NCI-H748 treated with DMSO at 0.1 percent for 48 hours (cell line): ENCODE measurements at regions not wholly inside any gene's neighbourhood (a gene's known extent, or its start where the extent isn't known, plus 50 kb on each side); places are given as distances from the start of the nearest gene placed in this dataset.

Source experiments
- DNase-seq: peaks from one replicate; lab custom pipeline; 2025; lab: John Stamatoyannopoulos, UW

- DNase-seq: no peak
These were observed 310.0 kb upstream of the LRIG3 start for GRCh38 chr12:59230334-59230733.

GRCh38 chr12:59219148-59219547 is 298.8 kb upstream of the LRIG3 start:
- DNase-seq: no peak

GRCh38 chr12:59196989-59197388 is 276.7 kb upstream of the LRIG3 start:
- DNase-seq: no peak

- DNase-seq: no peak
These were observed 274.5 kb upstream of the LRIG3 start for GRCh38 chr12:59194794-59195193.

GRCh38 chr12:59193476-59194050 is 273.3 kb upstream of the LRIG3 start:
- no peak for DNase-seq

GRCh38 chr12:59191372-59191771 is 271.1 kb upstream of the LRIG3 start:
- DNase-seq: no peak

GRCh38 chr12:59186451-59186850 is 266.1 kb upstream of the LRIG3 start:
- DNase-seq: peak; percentile 47

GRCh38 chr12:59185295-59185694 is 265.0 kb upstream of the LRIG3 start:
- no peak for DNase-seq

- no peak for DNase-seq
These were observed 262.6 kb upstream of the LRIG3 start for GRCh38 chr12:59182658-59183455.

- no peak for DNase-seq
These were observed 261.9 kb upstream of the LRIG3 start for GRCh38 chr12:59182191-59182590.

GRCh38 chr12:59181196-59181777 is 261.0 kb upstream of the LRIG3 start:
- no peak for DNase-seq

GRCh38 chr12:59179231-59179630 is 258.9 kb upstream of the LRIG3 start:
- DNase-seq: no peak

GRCh38 chr12:59173695-59174094 is 253.4 kb upstream of the LRIG3 start:
- DNase-seq: no peak

- DNase-seq: no peak
These were observed 248.3 kb upstream of the LRIG3 start for GRCh38 chr12:59168647-59169046.

GRCh38 chr12:59166457-59166856 is 246.2 kb upstream of the LRIG3 start:
- DNase-seq: no peak

- DNase-seq: peak; percentile 57
These were observed 244.9 kb upstream of the LRIG3 start for GRCh38 chr12:59164991-59165718.

GRCh38 chr12:59164226-59164625 is 243.9 kb upstream of the LRIG3 start:
- no peak for DNase-seq

GRCh38 chr12:59158681-59159080 is 238.4 kb upstream of the LRIG3 start:
- DNase-seq: no peak

GRCh38 chr12:59158066-59158465 is 237.8 kb upstream of the LRIG3 start:
- no peak for DNase-seq

- DNase-seq: no peak
These were observed 235.1 kb upstream of the LRIG3 start for GRCh38 chr12:59155448-59155847.

- DNase-seq: no peak
These were observed 230.9 kb upstream of the LRIG3 start for GRCh38 chr12:59151243-59151642.

- DNase-seq: peak; percentile 91
These were observed 229.8 kb upstream of the LRIG3 start for GRCh38 chr12:59149995-59150642.
